ENCODE measurements at regions not wholly inside any gene's neighbourhood (a gene's known extent, or its start where the extent isn't known, plus 50 kb on each side); places are given as distances from the start of the nearest gene placed in this dataset.

DNA sequence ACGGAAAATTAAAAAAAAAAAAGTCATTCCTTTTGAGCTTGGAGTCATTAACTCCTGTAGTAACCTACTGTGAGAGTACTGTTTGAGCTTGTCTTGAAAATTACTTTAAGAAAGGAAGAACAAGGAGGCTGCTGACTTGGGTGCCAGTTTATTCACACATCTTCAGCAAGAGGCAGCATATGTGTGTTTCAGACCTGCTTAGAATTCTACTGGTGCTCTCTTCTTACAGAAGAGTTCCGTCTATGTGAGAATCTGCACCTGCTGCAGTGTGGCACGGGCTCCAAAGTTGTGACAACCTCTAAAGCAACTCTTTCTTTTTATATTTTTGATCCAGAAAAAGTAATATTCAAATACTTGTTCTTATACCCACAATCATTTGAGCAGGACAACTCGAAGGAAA lies 117.4 kb upstream of the SOX4 start:
- Histone ChIP-seq H3K36me3 (ENCODE audit: control insufficient read depth in 5 of 5, insufficient read depth in 5 of 5, low read length in 5 of 5) (no peaks in the 10 kb centered on the region), H3K27me3 (ENCODE audit: control insufficient read depth in 5 of 5, insufficient read depth in 4 of 5, low read length in 5 of 5) (no peaks in the 10 kb centered on the region), H3K4me3 (ENCODE audit: low read depth in 1 of 5, low read length in 5 of 5) (no peak overlapping the region), H3K27ac (ENCODE audit: low read depth, low read length) (no peak overlapping the region), H3K4me1 (ENCODE audit: control insufficient read depth in 5 of 5, insufficient read depth in 5 of 5, low read length in 5 of 5) (peaks cover 2 to 26% (median 18%) of the 10 kb centered on the region in 5 donors), H3K9ac (ENCODE audit: low read length in 5 of 5) (no peak overlapping the region), H3K9me3 (ENCODE audit: control insufficient read depth in 5 of 5, low read length in 5 of 5) (no peaks in the 10 kb centered on the region)

DNA sequence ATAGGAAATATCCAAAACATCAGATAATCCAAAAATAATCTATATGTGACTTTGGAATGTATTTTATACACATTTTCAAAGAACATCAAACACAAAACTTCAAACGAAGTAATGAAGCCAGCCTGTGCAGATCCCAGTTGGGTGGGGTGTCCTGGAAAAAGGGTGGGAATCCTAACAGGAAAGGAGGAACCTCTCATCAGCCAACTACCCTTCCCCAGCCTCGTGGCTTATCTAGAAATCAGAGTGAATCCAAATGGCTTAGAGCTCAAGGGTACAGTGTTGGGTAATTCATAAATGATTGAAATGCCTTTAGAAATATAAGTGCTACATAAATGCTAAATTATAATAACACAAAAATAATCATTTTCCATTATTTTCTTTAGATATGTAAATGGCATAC lies 115.1 kb upstream of the SOX4 start:
- no peak overlapping the region for H3K9ac ChIP-seq (ENCODE audit: low read length in 5 of 5)
- no peak overlapping the region for H3K4me3 ChIP-seq (ENCODE audit: low read depth in 1 of 5, low read length in 5 of 5)
- H3K4me1 ChIP-seq (ENCODE audit: control insufficient read depth in 5 of 5, insufficient read depth in 5 of 5, low read length in 5 of 5), result peaks cover 2 to 26% (median 18%) of the 10 kb centered on the region in 5 donors
- no peaks in the 10 kb centered on the region for H3K36me3 ChIP-seq (ENCODE audit: control insufficient read depth in 5 of 5, insufficient read depth in 5 of 5, low read length in 5 of 5)
- H3K9me3 ChIP-seq (ENCODE audit: control insufficient read depth in 5 of 5, low read length in 5 of 5), result no peaks in the 10 kb centered on the region
- H3K27ac ChIP-seq (ENCODE audit: low read depth, low read length), result peak overlapping the region; percentile 86
- H3K27me3 ChIP-seq (ENCODE audit: control insufficient read depth in 5 of 5, insufficient read depth in 4 of 5, low read length in 5 of 5), result no peaks in the 10 kb centered on the region

DNA sequence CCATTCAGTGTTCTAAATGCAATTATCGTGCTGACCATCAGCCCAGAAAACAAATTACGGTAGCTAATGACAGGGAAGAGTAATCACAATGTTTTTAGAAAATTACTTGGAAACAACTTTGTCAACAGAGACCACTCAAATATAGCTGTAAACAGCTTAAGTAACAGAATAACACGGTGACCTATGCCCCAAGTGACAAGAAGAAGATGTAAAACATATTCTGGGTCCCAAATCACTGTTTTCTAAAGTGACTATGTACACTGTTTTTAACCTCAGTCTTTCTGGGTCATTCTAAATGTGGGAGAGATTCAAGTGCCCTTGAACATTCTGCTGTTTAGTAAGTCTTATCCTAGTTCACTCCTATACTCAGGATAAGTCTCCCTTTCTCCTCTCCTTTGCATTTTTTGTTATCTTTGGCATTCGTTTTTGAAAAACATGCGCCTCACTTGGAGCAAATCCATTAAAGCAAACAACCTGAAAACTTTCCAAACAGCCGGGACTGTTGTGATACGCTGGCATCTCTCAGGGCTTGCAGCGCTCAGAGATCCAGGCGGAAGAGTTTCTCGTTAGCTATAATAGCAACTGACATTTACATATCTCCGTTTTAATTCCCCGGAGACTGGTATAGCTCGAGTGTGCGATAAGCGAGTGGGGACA lies 114.5 kb upstream of the SOX4 start:
- Histone ChIP-seq H3K4me3 (ENCODE audit: low read depth in 1 of 5, low read length in 5 of 5) (peak overlapping the region; percentile 43 to 63 (median 59)), H3K9me3 (ENCODE audit: control insufficient read depth in 5 of 5, low read length in 5 of 5) (no peaks in the 10 kb centered on the region), H3K4me1 (ENCODE audit: control insufficient read depth in 5 of 5, insufficient read depth in 5 of 5, low read length in 5 of 5) (peaks cover 2 to 26% (median 18%) of the 10 kb centered on the region in 5 donors), H3K27ac (ENCODE audit: low read depth, low read length) (peak overlapping the region; percentile 86), H3K9ac (ENCODE audit: low read length in 5 of 5) (peak overlapping the region in 2 of 5 donors; percentile 51 to 56), H3K36me3 (ENCODE audit: control insufficient read depth in 5 of 5, insufficient read depth in 5 of 5, low read length in 5 of 5) (no peaks in the 10 kb centered on the region), H3K27me3 (ENCODE audit: control insufficient read depth in 5 of 5, insufficient read depth in 4 of 5, low read length in 5 of 5) (no peaks in the 10 kb centered on the region)

DNA sequence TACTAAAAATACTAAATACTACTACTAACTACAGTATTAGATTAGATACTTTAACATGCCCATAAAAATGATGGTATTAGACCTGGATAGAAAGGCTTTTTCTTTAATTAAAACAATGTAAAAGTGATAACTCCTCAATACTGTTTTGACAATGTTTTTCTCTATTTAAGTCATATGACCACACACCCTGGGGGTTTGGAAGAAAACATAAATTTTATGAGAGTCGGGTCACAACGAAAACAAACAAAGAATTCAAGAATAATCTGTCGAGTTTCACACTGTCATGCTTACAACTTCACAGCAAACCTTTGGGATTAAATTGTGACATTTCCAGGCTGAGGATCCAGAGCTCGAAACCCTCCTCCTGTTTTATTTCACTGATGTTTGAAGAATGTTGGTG lies 107.4 kb upstream of the SOX4 start:
- no peaks in the 10 kb centered on the region for H3K27me3 ChIP-seq (ENCODE audit: control insufficient read depth in 5 of 5, insufficient read depth in 4 of 5, low read length in 5 of 5)
- H3K27ac ChIP-seq (ENCODE audit: low read depth, low read length), result no peak overlapping the region
- no peaks in the 10 kb centered on the region for H3K36me3 ChIP-seq (ENCODE audit: control insufficient read depth in 5 of 5, insufficient read depth in 5 of 5, low read length in 5 of 5)
- no peak overlapping the region for H3K9ac ChIP-seq (ENCODE audit: low read length in 5 of 5)
- H3K4me3 ChIP-seq (ENCODE audit: low read depth in 1 of 5, low read length in 5 of 5), result no peak overlapping the region
- peaks cover 0 to 7% (median 0%) of the 10 kb centered on the region in 5 donors for H3K4me1 ChIP-seq (ENCODE audit: control insufficient read depth in 5 of 5, insufficient read depth in 5 of 5, low read length in 5 of 5)
- H3K9me3 ChIP-seq (ENCODE audit: control insufficient read depth in 5 of 5, low read length in 5 of 5), result no peaks in the 10 kb centered on the region

DNA sequence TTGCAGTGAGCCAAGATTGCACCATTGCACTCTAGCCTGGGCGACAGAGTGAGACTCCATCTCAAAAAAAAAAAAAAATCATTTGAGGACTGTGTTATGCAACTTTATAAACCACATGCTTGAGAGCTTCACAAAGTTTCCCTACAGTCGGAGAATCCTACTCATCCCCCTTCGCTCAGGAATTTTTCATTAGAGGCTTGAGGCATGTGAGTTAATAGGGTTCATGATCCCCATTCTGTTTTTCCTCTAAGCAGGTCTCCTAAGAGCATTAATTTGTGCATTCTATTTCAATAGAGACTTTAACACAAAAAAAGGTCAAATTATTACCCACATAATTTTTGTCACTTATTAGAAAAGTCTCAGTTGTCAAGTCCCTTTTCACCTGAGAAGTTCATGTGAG lies 103.7 kb upstream of the SOX4 start:
- H3K4me1 ChIP-seq (ENCODE audit: control insufficient read depth in 5 of 5, insufficient read depth in 5 of 5, low read length in 5 of 5), result peaks cover 0 to 7% (median 0%) of the 10 kb centered on the region in 5 donors
- H3K27me3 ChIP-seq (ENCODE audit: control insufficient read depth in 5 of 5, insufficient read depth in 4 of 5, low read length in 5 of 5), result no peaks in the 10 kb centered on the region
- no peaks in the 10 kb centered on the region for H3K36me3 ChIP-seq (ENCODE audit: control insufficient read depth in 5 of 5, insufficient read depth in 5 of 5, low read length in 5 of 5)
- no peak overlapping the region for H3K4me3 ChIP-seq (ENCODE audit: low read depth in 1 of 5, low read length in 5 of 5)
- H3K27ac ChIP-seq (ENCODE audit: low read depth, low read length), result no peak overlapping the region
- no peaks in the 10 kb centered on the region for H3K9me3 ChIP-seq (ENCODE audit: control insufficient read depth in 5 of 5, low read length in 5 of 5)
- H3K9ac ChIP-seq (ENCODE audit: low read length in 5 of 5), result no peak overlapping the region

DNA sequence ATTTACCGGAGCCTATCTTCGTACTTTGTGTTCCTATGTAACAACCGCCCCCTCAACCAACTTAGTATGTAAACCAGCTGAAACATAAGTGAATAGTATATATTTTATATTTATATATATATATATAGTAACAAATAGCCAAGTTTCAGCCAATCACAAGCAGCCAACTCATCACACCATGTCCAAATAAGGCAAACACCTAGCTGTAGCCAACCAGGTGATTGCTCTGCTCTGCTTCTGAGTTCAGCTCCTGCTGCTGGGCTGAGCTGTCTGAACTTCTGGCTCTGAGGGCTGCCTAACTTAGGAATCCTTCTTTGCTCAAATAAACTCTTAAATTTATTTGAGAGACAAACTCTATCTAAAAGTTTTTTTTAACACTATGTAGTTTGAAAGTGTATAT lies 101.6 kb upstream of the SOX4 start:
- no peak overlapping the region for H3K27ac ChIP-seq (ENCODE audit: low read depth, low read length)
- no peak overlapping the region for H3K9ac ChIP-seq (ENCODE audit: low read length in 5 of 5)
- peaks cover 2 to 19% (median 11%) of the 10 kb centered on the region in 5 donors for H3K4me1 ChIP-seq (ENCODE audit: control insufficient read depth in 5 of 5, insufficient read depth in 5 of 5, low read length in 5 of 5)
- H3K27me3 ChIP-seq (ENCODE audit: control insufficient read depth in 5 of 5, insufficient read depth in 4 of 5, low read length in 5 of 5), result no peaks in the 10 kb centered on the region
- no peaks in the 10 kb centered on the region for H3K36me3 ChIP-seq (ENCODE audit: control insufficient read depth in 5 of 5, insufficient read depth in 5 of 5, low read length in 5 of 5)
- H3K9me3 ChIP-seq (ENCODE audit: control insufficient read depth in 5 of 5, low read length in 5 of 5), result no peaks in the 10 kb centered on the region
- no peak overlapping the region for H3K4me3 ChIP-seq (ENCODE audit: low read depth in 1 of 5, low read length in 5 of 5)

DNA sequence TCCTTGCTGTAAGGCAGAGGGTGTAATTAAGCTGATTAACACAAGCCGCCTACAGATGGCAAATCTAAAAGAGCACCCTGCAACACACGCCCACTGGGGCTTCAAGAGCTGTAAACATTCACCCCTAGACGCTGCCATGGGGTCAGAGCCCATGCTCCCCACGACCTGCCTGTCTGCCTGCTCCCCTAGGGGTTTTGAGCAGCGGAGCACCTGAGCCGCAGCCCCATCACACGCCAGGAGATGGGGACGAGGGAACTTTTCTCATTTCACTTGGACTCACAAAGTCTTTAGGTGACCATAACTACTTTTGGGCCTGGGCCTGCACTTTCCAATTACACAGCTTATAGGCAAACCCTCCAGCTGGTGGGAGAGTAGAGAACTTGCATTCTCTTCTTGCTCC lies 99.0 kb upstream of the SOX4 start:
- H3K27ac ChIP-seq (ENCODE audit: low read depth, low read length), result no peak overlapping the region
- no peaks in the 10 kb centered on the region for H3K9me3 ChIP-seq (ENCODE audit: control insufficient read depth in 5 of 5, low read length in 5 of 5)
- H3K36me3 ChIP-seq (ENCODE audit: control insufficient read depth in 5 of 5, insufficient read depth in 5 of 5, low read length in 5 of 5), result no peaks in the 10 kb centered on the region
- no peak overlapping the region for H3K9ac ChIP-seq (ENCODE audit: low read length in 5 of 5)
- H3K4me1 ChIP-seq (ENCODE audit: control insufficient read depth in 5 of 5, insufficient read depth in 5 of 5, low read length in 5 of 5), result peaks cover 2 to 24% (median 11%) of the 10 kb centered on the region in 5 donors
- H3K27me3 ChIP-seq (ENCODE audit: control insufficient read depth in 5 of 5, insufficient read depth in 4 of 5, low read length in 5 of 5), result no peaks in the 10 kb centered on the region
- H3K4me3 ChIP-seq (ENCODE audit: low read depth in 1 of 5, low read length in 5 of 5), result no peak overlapping the region

DNA sequence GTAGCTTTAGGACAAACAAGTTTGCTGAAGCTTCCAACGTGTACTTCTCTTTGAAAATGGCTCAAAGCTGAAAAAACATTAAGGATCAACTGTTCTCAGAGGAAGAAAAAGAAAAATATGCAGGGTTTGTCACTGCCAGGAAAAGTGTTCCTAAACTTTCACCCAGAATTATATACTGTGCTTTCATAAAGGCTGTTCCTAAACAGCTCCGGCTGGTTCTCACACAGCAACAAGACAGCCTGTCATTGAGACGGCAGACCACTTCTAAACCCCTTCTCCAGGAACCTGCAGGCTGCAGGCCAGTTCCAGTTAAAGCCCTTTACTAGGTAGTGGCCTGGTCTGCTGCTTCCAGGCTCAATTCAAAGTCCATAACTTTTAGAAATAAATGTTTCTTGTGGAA lies 97.4 kb upstream of the SOX4 start:
- Histone ChIP-seq H3K4me1 (ENCODE audit: control insufficient read depth in 5 of 5, insufficient read depth in 5 of 5, low read length in 5 of 5) (peaks cover 2 to 23% (median 14%) of the 10 kb centered on the region in 5 donors), H3K27me3 (ENCODE audit: control insufficient read depth in 5 of 5, insufficient read depth in 4 of 5, low read length in 5 of 5) (no peaks in the 10 kb centered on the region), H3K9me3 (ENCODE audit: control insufficient read depth in 5 of 5, low read length in 5 of 5) (no peaks in the 10 kb centered on the region), H3K36me3 (ENCODE audit: control insufficient read depth in 5 of 5, insufficient read depth in 5 of 5, low read length in 5 of 5) (no peaks in the 10 kb centered on the region), H3K4me3 (ENCODE audit: low read depth in 1 of 5, low read length in 5 of 5) (peak overlapping the region in 2 of 5 donors; percentile 6 to 11), H3K27ac (ENCODE audit: low read depth, low read length) (peak overlapping the region; percentile 82), H3K9ac (ENCODE audit: low read length in 5 of 5) (peak overlapping the region in 2 of 5 donors; percentile 1 to 30)

DNA sequence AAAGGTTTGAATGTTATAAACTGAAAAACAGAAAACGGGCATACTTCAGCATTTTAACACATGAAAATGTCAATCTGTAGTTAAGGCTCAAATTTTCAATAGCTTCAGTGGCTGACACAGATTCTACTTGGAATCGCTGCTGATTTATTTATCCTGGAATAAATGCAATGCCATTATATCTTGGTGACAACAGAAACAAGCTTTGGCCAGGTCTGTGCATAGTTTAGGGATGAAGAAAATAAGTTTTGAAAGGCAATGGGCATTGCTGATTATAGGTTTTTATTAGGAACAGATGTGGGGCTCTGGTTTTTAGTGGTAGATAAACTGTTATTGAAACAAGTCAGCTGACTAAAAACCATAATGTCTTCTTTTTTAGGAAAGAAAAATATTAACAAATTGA lies 96.8 kb upstream of the SOX4 start:
- Histone ChIP-seq H3K4me3 (ENCODE audit: low read depth in 1 of 5, low read length in 5 of 5) (peak overlapping the region in 2 of 5 donors; percentile 4 to 6), H3K27ac (ENCODE audit: low read depth, low read length) (peak overlapping the region; percentile 82), H3K27me3 (ENCODE audit: control insufficient read depth in 5 of 5, insufficient read depth in 4 of 5, low read length in 5 of 5) (no peaks in the 10 kb centered on the region), H3K4me1 (ENCODE audit: control insufficient read depth in 5 of 5, insufficient read depth in 5 of 5, low read length in 5 of 5) (peaks cover 2 to 23% (median 14%) of the 10 kb centered on the region in 5 donors), H3K9ac (ENCODE audit: low read length in 5 of 5) (peak overlapping the region in 2 of 5 donors; percentile 1 to 30), H3K9me3 (ENCODE audit: control insufficient read depth in 5 of 5, low read length in 5 of 5) (no peaks in the 10 kb centered on the region), H3K36me3 (ENCODE audit: control insufficient read depth in 5 of 5, insufficient read depth in 5 of 5, low read length in 5 of 5) (no peaks in the 10 kb centered on the region)

DNA sequence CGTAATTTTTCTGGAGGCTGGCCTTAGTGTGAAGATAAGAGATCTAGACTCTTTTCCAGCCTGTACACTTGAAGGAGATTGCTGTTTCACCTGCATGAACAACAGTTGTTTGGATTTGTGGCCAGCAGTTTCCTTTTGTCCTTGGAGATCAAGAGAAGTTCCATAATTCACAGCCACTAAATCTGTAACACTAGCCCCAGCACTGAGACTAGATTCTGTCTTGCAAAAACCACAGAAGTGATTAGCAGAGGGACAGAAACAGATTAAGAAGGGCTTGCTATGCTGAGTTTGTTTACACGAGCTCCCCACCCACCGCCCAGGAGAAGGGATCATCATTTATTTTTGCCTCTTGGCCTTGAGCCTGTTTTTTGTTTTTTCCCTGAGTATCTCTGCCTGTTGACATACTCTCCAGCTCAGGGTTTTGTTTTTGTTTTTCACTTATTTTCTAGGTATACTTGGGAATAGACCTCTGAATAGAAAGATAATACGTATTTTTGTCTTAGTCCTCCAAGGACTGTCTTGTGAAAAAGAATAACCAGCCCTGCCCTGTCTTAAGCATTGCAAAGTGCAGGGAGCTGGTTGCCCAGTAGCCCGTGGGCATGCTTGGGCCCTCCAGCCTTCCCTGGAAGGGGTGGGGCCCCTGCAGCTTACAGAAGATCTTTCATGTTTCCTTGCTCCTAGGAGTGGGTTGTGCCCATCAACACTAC lies 93.1 kb upstream of the SOX4 start:
- Histone ChIP-seq H3K9me3 (ENCODE audit: control insufficient read depth in 5 of 5, low read length in 5 of 5) (no peaks in the 10 kb centered on the region), H3K4me1 (ENCODE audit: control insufficient read depth in 5 of 5, insufficient read depth in 5 of 5, low read length in 5 of 5) (peaks cover 2 to 23% (median 14%) of the 10 kb centered on the region in 5 donors), H3K36me3 (ENCODE audit: control insufficient read depth in 5 of 5, insufficient read depth in 5 of 5, low read length in 5 of 5) (no peaks in the 10 kb centered on the region), H3K27ac (ENCODE audit: low read depth, low read length) (no peak overlapping the region), H3K27me3 (ENCODE audit: control insufficient read depth in 5 of 5, insufficient read depth in 4 of 5, low read length in 5 of 5) (no peaks in the 10 kb centered on the region), H3K4me3 (ENCODE audit: low read depth in 1 of 5, low read length in 5 of 5) (no peak overlapping the region), H3K9ac (ENCODE audit: low read length in 5 of 5) (no peak overlapping the region)
